ENCODE measurements at regions not wholly inside any gene's neighbourhood (a gene's known extent, or its start where the extent isn't known, plus 50 kb on each side); places are given as distances from the start of the nearest gene placed in this dataset.

GRCh38 chr1:238639861-238640260 is 746.5 kb upstream of the CHRM3 start:
- Histone ChIP-seq H3K4me1 (ENCODE audit: insufficient read depth, low read length) (no peaks in the 10 kb centered on the region), H3K4ac (ENCODE audit: low read depth, low read length) (no peak overlapping the region), H4K91ac (ENCODE audit: insufficient read length, low read depth, low read length) (no peak overlapping the region), H3K9me3 (ENCODE audit: control insufficient read depth, low read depth, low read length) (no peaks in the 10 kb centered on the region), H3K4me2 (ENCODE audit: insufficient read depth, insufficient read length, low read length) (no peak overlapping the region), H3K56ac (ENCODE audit: insufficient read length, low read depth, low read length) (no peak overlapping the region), H4K5ac (ENCODE audit: insufficient read length, low read depth, low read length) (no peak overlapping the region), H4K20me1 (ENCODE audit: control insufficient read depth, insufficient read depth, insufficient read length) (no peaks in the 10 kb centered on the region), H3K23me2 (ENCODE audit: insufficient read length, low read depth, low read length, poor library complexity, severe bottlenecking) (no peaks in the 10 kb centered on the region), H3K23ac (ENCODE audit: insufficient read length, low read depth, low read length) (no peak overlapping the region), H3K79me2 (ENCODE audit: insufficient read depth, low read length) (no peaks in the 10 kb centered on the region), H3K27me3 (ENCODE audit: insufficient read depth, low read length) (no peaks in the 10 kb centered on the region), H2AK5ac (ENCODE audit: insufficient read length, low read length) (no peak overlapping the region), H2BK20ac (ENCODE audit: low read depth, low read length, poor library complexity, severe bottlenecking) (no peak overlapping the region), H3K9ac (ENCODE audit: extremely low read depth, insufficient read length, low read length) (no peak overlapping the region), H2BK15ac (ENCODE audit: low read depth, low read length) (no peak overlapping the region), H2AFZ (ENCODE audit: low read length) (no peak overlapping the region), H3K27ac (ENCODE audit: insufficient read length, low read depth, low read length) (no peak overlapping the region), H2BK120ac (ENCODE audit: low read depth, low read length, poor library complexity, severe bottlenecking) (no peak overlapping the region), H2BK5ac (ENCODE audit: insufficient read length, low read length) (no peak overlapping the region), H4K8ac (replicated peaks; ENCODE audit: insufficient read length, low read depth, low read length) (no peak overlapping the region), H2BK12ac (ENCODE audit: insufficient read length, low read depth, low read length) (no peak overlapping the region), H3K14ac (ENCODE audit: insufficient read depth, low read length) (no peak overlapping the region), H3T11ph (ENCODE audit: low read length) (no peak overlapping the region), H3K18ac (ENCODE audit: insufficient read length, low read depth, low read length) (no peak overlapping the region), H3K79me1 (ENCODE audit: insufficient read depth, low read depth, low read length, poor library complexity, severe bottlenecking) (no peaks in the 10 kb centered on the region)
- Mint-ChIP-seq H3K4me1 (no peaks in the 10 kb centered on the region), H3K4me3 (no peak overlapping the region), H3K36me3 (ENCODE audit: insufficient read depth in 1 of 3, low read depth in 3 of 3) (no peaks in the 10 kb centered on the region), H3K27ac (no peak overlapping the region), H3K27me3 (ENCODE audit: low read depth) (no peaks in the 10 kb centered on the region), H3K9me3 (no peaks in the 10 kb centered on the region; a peak in 1 of 5 replicates)
- TF ChIP-seq, protein P1, sequence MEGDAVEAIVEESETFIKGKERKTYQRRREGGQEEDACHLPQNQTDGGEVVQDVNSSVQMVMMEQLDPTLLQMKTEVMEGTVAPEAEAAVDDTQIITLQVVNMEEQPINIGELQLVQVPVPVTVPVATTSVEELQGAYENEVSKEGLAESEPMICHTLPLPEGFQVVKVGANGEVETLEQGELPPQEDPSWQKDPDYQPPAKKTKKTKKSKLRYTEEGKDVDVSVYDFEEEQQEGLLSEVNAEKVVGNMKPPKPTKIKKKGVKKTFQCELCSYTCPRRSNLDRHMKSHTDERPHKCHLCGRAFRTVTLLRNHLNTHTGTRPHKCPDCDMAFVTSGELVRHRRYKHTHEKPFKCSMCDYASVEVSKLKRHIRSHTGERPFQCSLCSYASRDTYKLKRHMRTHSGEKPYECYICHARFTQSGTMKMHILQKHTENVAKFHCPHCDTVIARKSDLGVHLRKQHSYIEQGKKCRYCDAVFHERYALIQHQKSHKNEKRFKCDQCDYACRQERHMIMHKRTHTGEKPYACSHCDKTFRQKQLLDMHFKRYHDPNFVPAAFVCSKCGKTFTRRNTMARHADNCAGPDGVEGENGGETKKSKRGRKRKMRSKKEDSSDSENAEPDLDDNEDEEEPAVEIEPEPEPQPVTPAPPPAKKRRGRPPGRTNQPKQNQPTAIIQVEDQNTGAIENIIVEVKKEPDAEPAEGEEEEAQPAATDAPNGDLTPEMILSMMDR (conservative IDR thresholded peaks at IDR 0.05): no peak
- no peak for DNase-seq
